Colonic mucosa (tissue), 4 donors: ENCODE measurements at regions not wholly inside any gene's neighbourhood (a gene's known extent, or its start where the extent isn't known, plus 50 kb on each side); places are given as distances from the start of the nearest gene placed in this dataset.

Experiments used
- DNase-seq: peaks from one replicate; pipeline ENCODE4 v3.0.0-alpha.2; 2020
- H3K27ac ChIP-seq: fragments of 200-600 bp; one replicate; pipeline ENCODE4 v1.8.0; 2021
- H3K27me3 ChIP-seq: fragments of 200-600 bp; one replicate; pipeline ENCODE4 v1.8.0; 2021
- H3K36me3 ChIP-seq: fragments of 200-600 bp; one replicate; pipeline ENCODE4 v1.8.0; 2021
- H3K4me1 ChIP-seq: fragments of 200-600 bp; one replicate; pipeline ENCODE4 v1.8.0; 2021; ENCODE audit warnings: mild to moderate bottlenecking
- H3K4me3 ChIP-seq: fragments of 200-600 bp; one replicate; pipeline ENCODE4 v1.8.0; 2021
- H3K9ac ChIP-seq, 2 donors: one replicate each; pipeline ENCODE4 v1.7.0; 2013; ENCODE audit warnings: control low read depth in 2 of 2, low read depth in 2 of 2, low read length in 2 of 2
- H3K9me3 ChIP-seq: fragments of 200-600 bp; one replicate; pipeline ENCODE4 v1.8.0; 2021
- intact Hi-C: fragments of 100-400 bp; cut with DNase I; formaldehyde crosslinking; loops from one replicate; pipeline ENCODE4 v1.14.1; 2022
- TF ChIP-seq, protein P1 (sequence below): fragments of 200-600 bp; IDR thresholded peaks from one replicate; pipeline ENCODE4 v1.8.0; 2022; ENCODE audit warnings: antibody characterized with exemption, mild to moderate bottlenecking
- donor health status: healthy.
- donor health status: DM: no; HTN: no; CAD: no.
- donor health status: DM: no; HTN: no; CAD: no.

DNA sequence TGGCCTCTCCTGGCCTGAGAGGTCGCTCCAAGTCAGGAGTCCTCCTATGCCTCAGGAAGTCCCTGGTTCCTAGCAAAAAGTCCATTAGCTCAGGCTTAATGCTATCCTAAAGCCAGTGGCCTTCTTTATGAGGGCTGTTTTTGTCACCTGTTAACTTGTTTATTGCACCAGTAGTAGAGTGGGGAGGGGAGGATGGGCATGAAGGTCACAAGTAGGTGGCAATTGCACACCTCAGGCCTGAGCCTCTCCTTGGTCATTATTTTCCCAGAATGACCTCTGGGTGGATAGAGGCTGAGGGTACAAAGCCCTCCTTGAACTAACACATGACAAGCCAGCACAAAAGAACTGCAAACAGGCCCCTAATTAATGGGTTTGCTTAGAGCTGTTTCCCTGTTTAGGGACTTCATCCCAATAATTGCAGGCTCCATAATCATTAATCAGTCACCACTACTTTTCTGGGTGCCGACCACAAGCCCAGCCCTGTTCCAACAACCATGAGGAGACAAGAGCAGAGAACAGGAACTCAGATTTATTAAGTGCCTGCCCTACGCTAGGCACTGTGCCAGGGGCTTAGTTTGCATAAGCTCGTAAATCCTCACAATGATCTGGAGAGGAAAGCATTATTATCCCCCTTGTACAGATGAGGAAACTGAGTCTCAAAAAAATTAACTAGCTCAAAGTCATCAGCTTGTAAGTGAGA, 123.0 kb upstream of the PKDCC start:
- no peaks in the 10 kb centered on the region for H3K36me3 ChIP-seq
- H3K27me3 ChIP-seq, result no peaks in the 10 kb centered on the region
- no peak overlapping the region for H3K4me3 ChIP-seq
- intact Hi-C loops, result no loop called here
- no peaks in the 10 kb centered on the region for H3K4me1 ChIP-seq
- H3K27ac ChIP-seq, result no peak overlapping the region
- DNase-seq, result no peak
- no peaks in the 10 kb centered on the region for H3K9me3 ChIP-seq
- no peak overlapping the region for H3K9ac ChIP-seq
- TF ChIP-seq, protein P1, sequence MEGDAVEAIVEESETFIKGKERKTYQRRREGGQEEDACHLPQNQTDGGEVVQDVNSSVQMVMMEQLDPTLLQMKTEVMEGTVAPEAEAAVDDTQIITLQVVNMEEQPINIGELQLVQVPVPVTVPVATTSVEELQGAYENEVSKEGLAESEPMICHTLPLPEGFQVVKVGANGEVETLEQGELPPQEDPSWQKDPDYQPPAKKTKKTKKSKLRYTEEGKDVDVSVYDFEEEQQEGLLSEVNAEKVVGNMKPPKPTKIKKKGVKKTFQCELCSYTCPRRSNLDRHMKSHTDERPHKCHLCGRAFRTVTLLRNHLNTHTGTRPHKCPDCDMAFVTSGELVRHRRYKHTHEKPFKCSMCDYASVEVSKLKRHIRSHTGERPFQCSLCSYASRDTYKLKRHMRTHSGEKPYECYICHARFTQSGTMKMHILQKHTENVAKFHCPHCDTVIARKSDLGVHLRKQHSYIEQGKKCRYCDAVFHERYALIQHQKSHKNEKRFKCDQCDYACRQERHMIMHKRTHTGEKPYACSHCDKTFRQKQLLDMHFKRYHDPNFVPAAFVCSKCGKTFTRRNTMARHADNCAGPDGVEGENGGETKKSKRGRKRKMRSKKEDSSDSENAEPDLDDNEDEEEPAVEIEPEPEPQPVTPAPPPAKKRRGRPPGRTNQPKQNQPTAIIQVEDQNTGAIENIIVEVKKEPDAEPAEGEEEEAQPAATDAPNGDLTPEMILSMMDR, result no peak

DNA sequence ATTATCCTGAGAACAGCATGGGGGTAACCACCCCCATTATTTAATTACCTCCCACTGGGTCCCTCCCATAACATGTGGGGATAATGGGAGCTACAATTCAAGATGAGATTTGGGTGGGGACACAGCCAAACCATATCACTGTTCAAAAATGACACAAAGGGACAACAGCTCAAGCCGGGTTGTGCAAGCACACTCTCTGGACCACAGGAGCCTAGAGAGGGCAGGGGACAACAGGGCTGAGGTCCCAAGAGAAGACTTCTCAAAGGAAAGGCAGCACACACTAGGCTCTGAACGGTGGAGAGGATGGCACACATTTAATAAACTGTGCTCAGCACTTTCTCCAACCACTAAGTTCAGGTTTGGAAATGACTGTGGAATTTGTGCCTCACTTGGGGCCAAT, 122.1 kb upstream of the PKDCC start:
- Histone ChIP-seq H3K4me3 (no peak overlapping the region), H3K9ac (no peak overlapping the region), H3K9me3 (no peaks in the 10 kb centered on the region), H3K27me3 (no peaks in the 10 kb centered on the region), H3K36me3 (no peaks in the 10 kb centered on the region), H3K27ac (no peak overlapping the region), H3K4me1 (no peaks in the 10 kb centered on the region)
- intact Hi-C loops, result no loop called here
- no peak for DNase-seq
- TF ChIP-seq, protein P1, result no peak

DNA sequence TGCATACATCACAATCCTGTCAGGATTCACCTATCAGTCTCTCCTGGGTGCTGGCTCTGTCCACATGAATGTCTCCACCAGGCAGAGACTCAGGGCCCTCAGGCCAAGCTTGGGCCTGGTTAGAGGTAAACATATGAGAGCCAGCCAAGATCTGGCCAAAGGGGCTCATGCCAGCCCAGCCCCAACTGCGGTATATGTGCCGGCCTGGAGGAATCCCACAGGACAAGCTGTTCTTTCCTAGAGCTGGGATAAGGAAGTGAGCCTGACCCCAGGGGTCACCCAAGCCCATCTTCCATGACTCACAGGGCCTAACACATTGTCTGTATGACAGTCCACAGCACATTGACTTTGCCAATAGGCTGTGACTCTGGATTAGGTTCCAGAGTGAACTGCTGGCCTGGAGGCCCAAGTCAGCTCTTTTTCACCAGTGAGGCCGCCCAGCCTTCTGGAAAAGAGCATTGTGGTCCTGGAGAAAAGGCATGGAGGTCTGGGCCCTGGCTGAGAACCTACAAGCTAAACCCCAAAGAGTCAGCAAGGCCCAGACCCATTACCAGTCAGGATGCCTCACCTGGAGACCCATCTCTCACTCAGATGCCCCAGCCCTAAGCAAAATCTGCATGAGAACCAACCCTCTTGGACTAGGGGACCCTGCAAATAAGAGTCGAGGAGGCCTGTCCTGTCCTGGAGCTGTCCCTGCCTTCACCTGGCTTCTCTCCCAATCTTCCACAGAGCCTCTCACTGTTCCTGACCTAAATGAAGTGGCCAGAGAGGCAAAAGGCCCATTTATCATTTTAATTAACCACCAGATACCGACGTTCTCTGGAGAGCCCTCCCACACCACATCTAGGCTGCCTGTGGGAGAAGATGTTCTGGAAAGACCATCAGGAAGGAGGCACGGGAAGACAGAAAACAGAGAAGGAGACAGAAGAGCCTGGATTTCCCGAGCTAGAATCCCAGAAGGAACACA, 120.9 kb upstream of the PKDCC start:
- Histone ChIP-seq H3K36me3 (no peaks in the 10 kb centered on the region), H3K4me1 (no peaks in the 10 kb centered on the region), H3K9ac (no peak overlapping the region), H3K27ac (peak overlapping the region; percentile 47), H3K9me3 (no peaks in the 10 kb centered on the region), H3K27me3 (no peaks in the 10 kb centered on the region), H3K4me3 (no peak overlapping the region)
- TF ChIP-seq, protein P1, result no peak
- intact Hi-C loops, result no loop called here
- DNase-seq, result no peak

DNA sequence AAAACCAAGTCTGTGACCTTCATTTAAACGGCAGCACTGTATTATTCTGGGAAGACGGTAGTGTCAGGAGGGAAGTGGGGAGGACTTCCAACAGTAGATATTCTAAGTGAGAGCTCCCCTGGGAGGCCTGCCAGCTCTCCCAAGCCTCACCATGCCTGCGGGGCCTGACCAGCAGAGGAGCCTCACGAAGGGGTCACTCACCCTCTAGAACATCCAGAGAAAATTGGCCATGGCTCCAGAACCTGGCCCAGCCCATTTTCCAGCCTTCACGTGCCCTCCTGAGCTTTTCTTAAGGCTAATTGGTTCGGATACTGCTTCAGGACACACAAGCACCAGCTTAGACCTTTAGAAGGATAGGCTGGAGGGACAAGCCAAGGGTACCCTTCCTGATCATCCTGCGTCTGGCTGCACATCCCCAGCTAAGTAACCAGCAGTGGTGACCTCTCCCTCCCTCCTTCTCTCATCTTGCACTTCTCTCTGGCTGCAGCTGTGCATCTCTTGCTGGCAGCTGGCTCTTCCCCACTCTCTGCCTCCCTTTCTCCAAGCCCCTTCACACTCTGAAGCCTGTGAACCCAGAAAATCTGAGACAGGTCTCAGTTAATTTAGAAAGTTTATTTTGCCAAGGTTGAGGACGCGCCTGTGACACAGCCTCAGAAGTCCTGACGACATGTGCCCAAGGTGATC, 120.1 kb upstream of the PKDCC start:
- H3K36me3 ChIP-seq, result no peaks in the 10 kb centered on the region
- DNase-seq, result no peak
- no peaks in the 10 kb centered on the region for H3K4me1 ChIP-seq
- no peaks in the 10 kb centered on the region for H3K9me3 ChIP-seq
- peak overlapping the region; percentile 47 for H3K27ac ChIP-seq
- H3K9ac ChIP-seq, result no peak overlapping the region
- TF ChIP-seq, protein P1, result no peak
- H3K4me3 ChIP-seq, result no peak overlapping the region
- intact Hi-C loops, result no loop called here
- H3K27me3 ChIP-seq, result no peaks in the 10 kb centered on the region

DNA sequence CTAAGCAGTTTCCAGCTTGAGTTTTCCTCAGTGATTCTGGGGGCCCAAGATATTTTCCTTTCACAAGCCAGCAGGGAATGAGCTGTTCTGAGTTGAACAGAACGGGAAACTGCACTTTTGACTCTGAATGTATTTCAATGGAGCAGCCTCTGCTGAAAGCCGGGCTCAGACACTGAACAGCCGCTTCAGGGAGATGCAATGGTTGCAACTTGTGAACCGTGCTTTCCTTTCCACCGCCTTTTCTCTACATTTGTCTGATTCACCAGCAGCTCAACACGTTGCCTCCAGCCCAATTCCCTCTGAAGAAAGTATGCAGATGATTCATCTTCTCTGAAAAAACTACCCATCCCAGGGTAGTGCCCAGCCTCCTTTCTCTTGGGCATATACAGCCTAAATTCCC, 119.3 kb upstream of the PKDCC start:
- H3K9me3 ChIP-seq, result no peaks in the 10 kb centered on the region
- TF ChIP-seq, protein P1, result no peak
- H3K4me1 ChIP-seq, result no peaks in the 10 kb centered on the region
- no peak overlapping the region for H3K4me3 ChIP-seq
- no peaks in the 10 kb centered on the region for H3K36me3 ChIP-seq
- no peak overlapping the region for H3K27ac ChIP-seq
- intact Hi-C loops, result no loop called here
- no peak overlapping the region for H3K9ac ChIP-seq
- DNase-seq, result no peak
- H3K27me3 ChIP-seq, result no peaks in the 10 kb centered on the region
